ENCODE measurements at regions not wholly inside any gene's neighbourhood (a gene's known extent, or its start where the extent isn't known, plus 50 kb on each side); places are given as distances from the start of the nearest gene placed in this dataset.

GRCh38 chr14:51342226-51342625, 102.2 kb downstream of the TMX1 start (continued):
- TF ChIP-seq ZNF462 (CRISPR knock-in tag; IDR thresholded peaks at IDR 0.05) (no peak), STAT1 (IDR thresholded peaks at IDR 0.05; ENCODE audit: unreplicated experiment) (no peak), EZH2phosphoT487 (IDR thresholded peaks at IDR 0.05; ENCODE audit: unreplicated experiment) (no peak), POLR2AphosphoS5 (IDR thresholded peaks at IDR 0.05; ENCODE audit: low read depth) (no peak), ZNF331 (CRISPR knock-in tag; IDR thresholded peaks at IDR 0.05; ENCODE audit: low read depth) (no peak), NANOG (IDR thresholded peaks at IDR 0.05; ENCODE audit: borderline replicate concordance) (no peak), EZH2 (IDR thresholded peaks at IDR 0.05; ENCODE audit: low read depth, unreplicated experiment) (no peak), ZNF114 (CRISPR knock-in tag; IDR thresholded peaks at IDR 0.05) (no peak), JUNB (IDR thresholded peaks at IDR 0.05; ENCODE audit: unreplicated experiment) (no peak)

GRCh38 chr14:51351997-51352396, 112.0 kb downstream of the TMX1 start:
- Histone ChIP-seq H2AFZ (0 out of 2 replicates have a peak overlapping the region, but pooled peaks have one; percentile 18), H3K4me1 (ENCODE audit: insufficient read depth) (no peaks in the 10 kb centered on the region), H3K9me2 (ENCODE audit: insufficient read depth) (no peaks in the 10 kb centered on the region; the same call in 1 of the 2 replicates), H4K20me1 (replicated peaks; ENCODE audit: insufficient read depth) (no peaks in the 10 kb centered on the region), H3K79me2 (replicated peaks; ENCODE audit: insufficient read depth) (no peaks in the 10 kb centered on the region), H3K36me3 (ENCODE audit: insufficient read depth) (no peaks in the 10 kb centered on the region), H3K4me2 (no peak overlapping the region), H3K4me3 (no peak overlapping the region), H3F3A (replicated peaks; ENCODE audit: low read depth) (no peaks in the 10 kb centered on the region), H3K27ac (ENCODE audit: low read depth) (no peak overlapping the region), H3K27me3 (ENCODE audit: insufficient read depth) (no peaks in the 10 kb centered on the region)
- no peak for DNase-seq (ENCODE audit: low spot score)
- peaks cover 3% of the 10 kb centered on the region for H3K27me3 Mint-ChIP-seq (ENCODE audit: insufficient read depth, low read depth, poor library complexity)
- H3K4me1 Mint-ChIP-seq = no peaks in the 10 kb centered on the region
- H3K9me3 Mint-ChIP-seq = peaks cover 3% of the 10 kb centered on the region; the same call in 1 of the 3 replicates
- no peak for ATAC-seq
- no peak overlapping the region for H3K4me3 Mint-ChIP-seq
- H3K36me3 Mint-ChIP-seq (ENCODE audit: low read depth) = peaks cover 3% of the 10 kb centered on the region; the same call in 2 of the 3 replicates
- H3K27ac Mint-ChIP-seq = no peak overlapping the region
- TF ChIP-seq POLR2AphosphoS5 (IDR thresholded peaks at IDR 0.05; ENCODE audit: low read depth) = no peak
- no peak for TF ChIP-seq JUNB (IDR thresholded peaks at IDR 0.05; ENCODE audit: unreplicated experiment)
- TF ChIP-seq CTCF (conservative IDR thresholded peaks at IDR 0.05; ENCODE audit: low read depth in 2 of 2) = no peak
- no peak for TF ChIP-seq STAT1 (IDR thresholded peaks at IDR 0.05; ENCODE audit: unreplicated experiment)
